ENCODE measurements at regions not wholly inside any gene's neighbourhood (a gene's known extent, or its start where the extent isn't known, plus 50 kb on each side); places are given as distances from the start of the nearest gene placed in this dataset.
A peak's percentile ranks its signal among the peaks of the same experiment; 100 is the strongest.

DNA sequence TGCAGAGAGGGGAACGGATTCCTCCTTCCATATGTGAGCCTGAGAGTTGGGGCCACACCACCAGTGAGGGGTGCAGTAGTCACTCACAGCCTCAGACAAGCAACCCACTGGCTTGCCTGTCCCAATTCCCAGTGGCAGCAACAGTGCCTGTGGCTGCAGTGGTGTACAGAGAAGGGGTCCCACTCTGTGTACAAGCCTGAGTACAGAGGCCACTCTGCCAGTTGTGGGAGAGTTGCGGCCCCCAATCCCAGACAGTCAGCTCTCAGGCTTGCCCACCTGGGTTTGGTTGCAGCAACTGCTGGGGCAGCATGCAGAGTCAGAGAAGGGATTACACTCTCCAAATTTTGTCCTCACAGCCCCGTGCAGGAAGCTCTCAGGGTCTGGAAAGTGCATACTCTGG, 133.2 kb upstream of the RFX3 start:
- no peak overlapping the region for H3K4me3 ChIP-seq (ENCODE audit: low read length in 2 of 2)
- Mint-ChIP-seq H3K27me3 (no peaks in the 10 kb centered on the region), H3K27ac (no peak overlapping the region), H3K4me3 (no peak overlapping the region), H3K9me3 (peaks cover 0 to 3% (median 0%) of the 10 kb centered on the region in 8 donors), H3K4me1 (no peaks in the 10 kb centered on the region), H3K36me3 (peaks cover 3 to 4% of the 10 kb centered on the region in 2 donors)
- H3K27ac ChIP-seq (ENCODE audit: low read depth, low read length), result no peak overlapping the region
- CTCF ChIA-PET (ENCODE audit: partially characterized antibody), result interaction anchor here (1.2 kb wide), 1 partner anchor 191 kb away, joined by 3 read pairs; no protein-coding TSS in a partner anchor
- H3K27me3 ChIP-seq (ENCODE audit: insufficient read depth, low read length), result no peaks in the 10 kb centered on the region
- intact Hi-C loops (cut with micrococcal nuclease), result no loop called here
- DNase-seq, result no peak
- POLR2A ChIA-PET (ENCODE audit: partially characterized antibody), result interaction anchor here (0.9 kb wide), 1 partner anchor 132 kb away, joined by 3 read pairs; no protein-coding TSS in a partner anchor
- no peaks in the 10 kb centered on the region for H3K36me3 ChIP-seq (ENCODE audit: insufficient read depth, low read length)
- no peaks in the 10 kb centered on the region for H3K9me3 ChIP-seq (ENCODE audit: control insufficient read depth in 1 of 2, low read length in 2 of 2)
- no peaks in the 10 kb centered on the region for H3K4me1 ChIP-seq (ENCODE audit: insufficient read depth, low read length)

DNA sequence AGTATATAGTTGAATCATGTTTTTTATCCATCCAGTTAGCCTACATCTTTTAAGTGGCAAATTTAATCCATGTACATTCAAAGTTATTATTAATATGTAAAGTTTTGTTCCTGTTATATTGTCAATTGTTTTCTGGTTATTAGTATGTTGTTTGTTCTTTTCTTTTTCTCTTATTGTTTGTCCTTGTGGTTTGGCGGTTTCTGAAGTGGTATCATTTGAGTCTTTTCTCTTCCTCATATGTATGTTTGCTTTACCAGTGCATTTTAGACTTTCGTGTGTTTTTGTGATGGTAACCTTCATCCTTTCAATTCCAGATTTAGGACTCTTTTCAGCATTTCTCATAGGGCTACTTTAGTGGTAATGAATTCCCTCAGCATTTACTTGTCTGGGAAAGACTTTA, 130.4 kb upstream of the RFX3 start:
- H3K27me3 Mint-ChIP-seq, result no peaks in the 10 kb centered on the region
- peaks cover 0 to 4% of the 10 kb centered on the region in 2 donors for H3K36me3 Mint-ChIP-seq
- POLR2A ChIA-PET (ENCODE audit: partially characterized antibody), result no interaction called here

DNA sequence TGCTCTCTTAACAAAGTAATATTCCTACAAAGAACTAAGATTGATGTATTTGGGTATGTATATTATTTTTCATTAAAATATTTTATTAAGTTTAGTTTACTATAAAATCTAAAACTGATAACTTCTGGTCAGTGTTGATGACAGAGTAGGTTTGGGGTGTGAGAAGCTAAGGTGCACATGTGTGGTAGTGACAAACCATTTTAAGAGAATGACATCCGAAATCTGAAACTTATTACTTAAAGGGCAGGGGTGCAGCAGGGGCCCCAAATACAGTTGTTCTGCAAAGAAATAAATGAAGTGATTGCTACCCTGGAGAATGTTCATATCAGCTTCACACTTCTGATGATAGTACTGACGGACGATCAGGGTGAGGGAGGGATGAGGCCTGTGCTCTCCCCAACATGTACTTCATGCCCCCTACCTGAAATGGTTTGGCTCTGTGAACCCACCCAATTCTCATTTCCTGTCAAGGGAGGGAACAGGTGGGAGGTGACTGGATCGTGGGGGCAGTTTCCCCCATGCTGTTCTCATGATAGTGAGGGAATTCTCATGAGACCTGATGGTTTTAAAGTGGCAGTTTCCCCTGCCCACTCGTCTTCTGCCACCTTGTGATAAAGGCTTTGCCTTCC, 125.3 kb upstream of the RFX3 start:
- no peaks in the 10 kb centered on the region for H3K27me3 Mint-ChIP-seq
- Histone ChIP-seq H3K27ac (ENCODE audit: low read depth, low read length) (no peak overlapping the region), H3K27me3 (ENCODE audit: insufficient read depth, low read length) (no peaks in the 10 kb centered on the region), H3K36me3 (ENCODE audit: insufficient read depth, low read length) (no peaks in the 10 kb centered on the region), H3K4me3 (ENCODE audit: low read length in 2 of 2) (no peak overlapping the region), H3K4me1 (ENCODE audit: insufficient read depth, low read length) (no peaks in the 10 kb centered on the region), H3K9me3 (ENCODE audit: control insufficient read depth in 1 of 2, low read length in 2 of 2) (no peaks in the 10 kb centered on the region)
- H3K9me3 Mint-ChIP-seq, result no peaks in the 10 kb centered on the region
- intact Hi-C loops (cut with micrococcal nuclease), result no loop called here
- POLR2A ChIA-PET (ENCODE audit: partially characterized antibody), result no interaction called here
- peaks cover 0 to 2% (median under 1%) of the 10 kb centered on the region in 4 donors for H3K4me1 Mint-ChIP-seq
- CTCF ChIA-PET (ENCODE audit: partially characterized antibody), result interaction anchor here (1.1 kb wide), 1 partner anchor 184 kb away, joined by 4 read pairs; no protein-coding TSS in a partner anchor
- no peak overlapping the region for H3K4me3 Mint-ChIP-seq
- H3K36me3 Mint-ChIP-seq, result no peaks in the 10 kb centered on the region
- no peak overlapping the region for H3K27ac Mint-ChIP-seq
- DNase-seq, result no peak

More for the DNA sequence above, 130.4 kb upstream of the RFX3 start:
- Mint-ChIP-seq H3K4me3 (no peak overlapping the region), H3K9me3 (peaks cover 0 to 3% (median 0%) of the 10 kb centered on the region in 8 donors), H3K27ac (no peak overlapping the region), H3K4me1 (peaks cover 0 to 2% (median 0%) of the 10 kb centered on the region in 4 donors)
- no peaks in the 10 kb centered on the region for H3K27me3 ChIP-seq (ENCODE audit: insufficient read depth, low read length)
- H3K36me3 ChIP-seq (ENCODE audit: insufficient read depth, low read length), result no peaks in the 10 kb centered on the region
- H3K27ac ChIP-seq (ENCODE audit: low read depth, low read length), result no peak overlapping the region
- CTCF ChIA-PET (ENCODE audit: partially characterized antibody), result no interaction called here
- no peak for DNase-seq
- intact Hi-C loops (cut with micrococcal nuclease), result no loop called here
- H3K9me3 ChIP-seq (ENCODE audit: control insufficient read depth in 1 of 2, low read length in 2 of 2), result no peaks in the 10 kb centered on the region
- no peak overlapping the region for H3K4me3 ChIP-seq (ENCODE audit: low read length in 2 of 2)
- no peaks in the 10 kb centered on the region for H3K4me1 ChIP-seq (ENCODE audit: insufficient read depth, low read length)

DNA sequence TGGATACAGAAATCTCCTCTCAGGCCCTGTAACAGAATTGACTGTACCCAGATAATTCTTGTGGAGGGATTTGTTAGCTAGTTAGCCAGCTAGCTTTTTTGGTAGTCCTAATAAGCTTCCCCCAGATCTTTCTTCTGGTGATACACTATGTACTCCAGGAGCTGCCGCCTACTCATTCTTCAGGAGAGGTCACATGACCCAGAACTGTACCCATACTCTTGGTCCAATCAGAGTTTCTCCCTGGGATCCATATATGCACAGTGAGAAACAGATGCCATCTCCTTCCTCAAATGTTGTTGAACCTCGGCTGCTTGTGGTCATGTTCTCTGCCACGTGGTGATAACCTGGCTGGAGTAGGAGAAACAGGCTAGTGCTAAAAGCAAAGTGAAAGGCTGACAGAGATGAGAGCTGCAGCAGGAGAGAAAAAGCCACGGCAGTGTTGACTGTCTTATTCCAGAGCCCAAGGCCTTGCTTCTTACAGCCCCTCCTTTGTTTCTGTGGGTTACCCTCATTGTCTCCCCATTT, 123.0 kb upstream of the RFX3 start:
- Mint-ChIP-seq H3K36me3 (no peaks in the 10 kb centered on the region), H3K4me3 (no peak overlapping the region), H3K27ac (peak overlapping the region in 2 of 7 donors; percentile 11 to 76), H3K27me3 (no peaks in the 10 kb centered on the region), H3K9me3 (no peaks in the 10 kb centered on the region), H3K4me1 (peaks cover 0 to 2% (median under 1%) of the 10 kb centered on the region in 4 donors)
- no peaks in the 10 kb centered on the region for H3K9me3 ChIP-seq (ENCODE audit: control insufficient read depth in 1 of 2, low read length in 2 of 2)
- no peaks in the 10 kb centered on the region for H3K4me1 ChIP-seq (ENCODE audit: insufficient read depth, low read length)
- ChIA-PET POLR2A (ENCODE audit: partially characterized antibody) (no interaction called here), CTCF (ENCODE audit: partially characterized antibody) (interaction anchor here (1.2 to 4.2 kb wide), 3 partner anchors 9 to 181 kb away, joined by 3 to 14 read pairs (median 3); no protein-coding TSS in a partner anchor)
- no peaks in the 10 kb centered on the region for H3K27me3 ChIP-seq (ENCODE audit: insufficient read depth, low read length)
- H3K4me3 ChIP-seq (ENCODE audit: low read length in 2 of 2), result no peak overlapping the region
- no peak for DNase-seq
- H3K27ac ChIP-seq (ENCODE audit: low read depth, low read length), result no peak overlapping the region
- intact Hi-C loops (cut with micrococcal nuclease), result no loop called here
- H3K36me3 ChIP-seq (ENCODE audit: insufficient read depth, low read length), result no peaks in the 10 kb centered on the region

DNA sequence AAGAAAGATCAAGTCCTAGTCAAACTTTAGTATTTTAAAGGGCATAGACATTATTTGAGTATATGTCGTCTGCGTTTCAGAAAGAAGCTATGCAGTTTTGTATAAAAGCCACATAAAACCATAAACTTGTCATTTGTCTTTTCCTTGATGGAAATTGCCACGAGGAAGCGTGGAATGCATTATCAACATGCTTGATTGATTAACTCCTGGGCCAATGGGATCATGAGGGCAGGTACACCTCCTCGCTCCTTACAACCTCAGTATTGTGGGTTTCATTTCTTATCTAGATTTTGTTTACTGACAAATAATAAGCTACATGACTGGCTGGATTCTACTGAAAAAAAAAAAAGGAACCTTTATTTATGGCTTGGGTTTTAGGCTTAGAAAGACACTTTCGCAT, 122.5 kb upstream of the RFX3 start:
- DNase-seq, result no peak
- Mint-ChIP-seq H3K4me1 (peaks cover 0 to 2% (median under 1%) of the 10 kb centered on the region in 4 donors), H3K36me3 (no peaks in the 10 kb centered on the region), H3K4me3 (no peak overlapping the region), H3K27me3 (no peaks in the 10 kb centered on the region), H3K9me3 (no peaks in the 10 kb centered on the region), H3K27ac (no peak overlapping the region)
- POLR2A ChIA-PET (ENCODE audit: partially characterized antibody), result interaction anchor here (0.7 kb wide), 1 partner anchor 118 kb away, joined by 3 read pairs; no protein-coding TSS in a partner anchor
- H3K36me3 ChIP-seq (ENCODE audit: insufficient read depth, low read length), result no peaks in the 10 kb centered on the region
- CTCF ChIA-PET (ENCODE audit: partially characterized antibody), result interaction anchor here (1.2 to 4.2 kb wide), 3 partner anchors 10 to 180 kb away, joined by 3 to 14 read pairs (median 3); no protein-coding TSS in a partner anchor
- intact Hi-C loops (cut with micrococcal nuclease), result no loop called here
- no peaks in the 10 kb centered on the region for H3K4me1 ChIP-seq (ENCODE audit: insufficient read depth, low read length)
- H3K9me3 ChIP-seq (ENCODE audit: control insufficient read depth in 1 of 2, low read length in 2 of 2), result no peaks in the 10 kb centered on the region
- H3K27ac ChIP-seq (ENCODE audit: low read depth, low read length), result no peak overlapping the region
- no peaks in the 10 kb centered on the region for H3K27me3 ChIP-seq (ENCODE audit: insufficient read depth, low read length)
- H3K4me3 ChIP-seq (ENCODE audit: low read length in 2 of 2), result no peak overlapping the region

DNA sequence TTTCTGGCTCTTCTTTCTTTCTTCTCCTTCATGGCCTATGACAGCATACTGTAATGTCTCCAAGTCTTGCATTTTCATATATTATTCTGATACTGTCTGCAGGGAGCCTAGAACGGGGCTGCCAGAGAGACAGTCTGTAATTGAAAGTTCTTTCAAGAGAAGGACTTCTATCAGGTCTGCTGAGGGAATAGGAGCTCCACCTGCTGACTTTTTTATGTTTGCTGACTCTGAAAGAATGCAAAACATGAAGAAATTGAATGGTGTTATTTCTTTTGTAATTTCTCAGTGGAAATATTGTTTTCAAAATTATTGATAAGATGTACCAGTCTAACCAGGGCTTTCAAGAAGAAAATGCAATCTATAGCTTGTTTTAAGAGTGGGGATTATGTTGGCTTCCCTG, 121.9 kb upstream of the RFX3 start:
- CTCF ChIA-PET (ENCODE audit: partially characterized antibody), result interaction anchor here (1.2 to 4.2 kb wide), 3 partner anchors 10 to 180 kb away, joined by 3 to 14 read pairs (median 3); no protein-coding TSS in a partner anchor
- Histone ChIP-seq H3K9me3 (ENCODE audit: control insufficient read depth in 1 of 2, low read length in 2 of 2) (no peaks in the 10 kb centered on the region), H3K4me3 (ENCODE audit: low read length in 2 of 2) (no peak overlapping the region), H3K27ac (ENCODE audit: low read depth, low read length) (no peak overlapping the region), H3K36me3 (ENCODE audit: insufficient read depth, low read length) (no peaks in the 10 kb centered on the region), H3K27me3 (ENCODE audit: insufficient read depth, low read length) (no peaks in the 10 kb centered on the region), H3K4me1 (ENCODE audit: insufficient read depth, low read length) (no peaks in the 10 kb centered on the region)
- Mint-ChIP-seq H3K4me3 (no peak overlapping the region), H3K9me3 (no peaks in the 10 kb centered on the region), H3K27me3 (no peaks in the 10 kb centered on the region), H3K36me3 (no peaks in the 10 kb centered on the region), H3K27ac (no peak overlapping the region), H3K4me1 (peaks cover 0 to 2% (median under 1%) of the 10 kb centered on the region in 4 donors)
- intact Hi-C loops (cut with micrococcal nuclease), result loop anchor here (1.0 kb wide), 1 partner anchor 180 kb away; no protein-coding TSS in a partner anchor
- DNase-seq, result peak in 1 of 5 donors; percentile 5
- POLR2A ChIA-PET (ENCODE audit: partially characterized antibody), result interaction anchor here (0.7 kb wide), 1 partner anchor 117 kb away, joined by 3 read pairs; no protein-coding TSS in a partner anchor

DNA sequence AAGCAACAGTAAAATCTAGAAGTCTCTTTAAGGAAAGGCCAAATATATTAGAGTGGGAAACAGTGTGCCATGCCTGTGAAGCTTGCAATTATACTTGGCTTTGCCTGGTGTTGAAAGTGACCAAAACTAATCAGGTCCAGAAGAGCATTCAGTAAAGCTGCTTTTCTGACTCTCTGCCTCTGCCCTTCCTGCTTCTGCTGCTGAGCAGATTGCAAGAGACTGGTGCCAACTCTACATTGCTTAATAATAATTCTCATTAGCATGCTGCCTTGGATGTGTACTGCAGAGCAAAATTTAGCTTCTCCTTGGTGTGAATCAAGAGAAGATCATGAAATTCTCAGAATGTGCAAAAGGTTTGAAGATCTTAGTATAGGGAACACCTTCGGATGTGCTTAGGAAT, 120.4 kb upstream of the RFX3 start:
- ChIA-PET POLR2A (ENCODE audit: partially characterized antibody) (no interaction called here), CTCF (ENCODE audit: partially characterized antibody) (interaction anchor here (1.5 to 4.2 kb wide), 2 partner anchors 119 to 178 kb away, joined by 3 to 14 read pairs; no protein-coding TSS in a partner anchor)
- H3K4me3 ChIP-seq (ENCODE audit: low read length in 2 of 2), result no peak overlapping the region
- DNase-seq, result no peak
- H3K36me3 Mint-ChIP-seq, result no peaks in the 10 kb centered on the region
- no peaks in the 10 kb centered on the region for H3K9me3 Mint-ChIP-seq
- no peaks in the 10 kb centered on the region for H3K27me3 Mint-ChIP-seq
- peaks cover 0 to 1% (median 0%) of the 10 kb centered on the region in 4 donors for H3K4me1 Mint-ChIP-seq
- no peaks in the 10 kb centered on the region for H3K9me3 ChIP-seq (ENCODE audit: control insufficient read depth in 1 of 2, low read length in 2 of 2)
- no peaks in the 10 kb centered on the region for H3K36me3 ChIP-seq (ENCODE audit: insufficient read depth, low read length)
- no peaks in the 10 kb centered on the region for H3K4me1 ChIP-seq (ENCODE audit: insufficient read depth, low read length)
- H3K27ac ChIP-seq (ENCODE audit: low read depth, low read length), result no peak overlapping the region
- no peaks in the 10 kb centered on the region for H3K27me3 ChIP-seq (ENCODE audit: insufficient read depth, low read length)
- intact Hi-C loops (cut with micrococcal nuclease), result no loop called here
- peak overlapping the region in 1 of 7 donors; percentile 26 for H3K27ac Mint-ChIP-seq
- no peak overlapping the region for H3K4me3 Mint-ChIP-seq
